ENCODE measurements at regions not wholly inside any gene's neighbourhood (a gene's known extent, or its start where the extent isn't known, plus 50 kb on each side); places are given as distances from the start of the nearest gene placed in this dataset.
"Not testable (repeated sequence)": the region's sequence is repeated elsewhere in the genome, so short reads cannot be mapped to it uniquely, and the experiment has no call there.

- H3K4me3 ChIP-seq (ENCODE audit: low read depth, low read length); DNase-seq (ENCODE audit: low read depth): not testable (repeated sequence)
Measured at GRCh38 chr1:146297781-146298574, 69.2 kb upstream of the NOTCH2NLA start.

GRCh38 chr1:146292940-146293936, 64.4 kb upstream of the NOTCH2NLA start:
- not testable (repeated sequence) for DNase-seq (ENCODE audit: low read depth); H3K4me3 ChIP-seq (ENCODE audit: low read depth, low read length)

GRCh38 chr1:146292424-146292823, 63.6 kb upstream of the NOTCH2NLA start:
- not testable (repeated sequence) for H3K4me3 ChIP-seq (ENCODE audit: low read depth, low read length); DNase-seq (ENCODE audit: low read depth)

GRCh38 chr1:146287881-146288280, 59.1 kb upstream of the NOTCH2NLA start:
- DNase-seq (ENCODE audit: low read depth); H3K4me3 ChIP-seq (ENCODE audit: low read depth, low read length): not testable (repeated sequence)

GRCh38 chr1:146284760-146285159, 55.9 kb upstream of the NOTCH2NLA start:
- H3K4me3 ChIP-seq (ENCODE audit: low read depth, low read length); DNase-seq (ENCODE audit: low read depth): not testable (repeated sequence)

GRCh38 chr1:146283527-146283880, 54.7 kb upstream of the NOTCH2NLA start:
- not testable (repeated sequence) for H3K4me3 ChIP-seq (ENCODE audit: low read depth, low read length); DNase-seq (ENCODE audit: low read depth)

- not testable (repeated sequence) for DNase-seq (ENCODE audit: low read depth); H3K4me3 ChIP-seq (ENCODE audit: low read depth, low read length)
Measured at GRCh38 chr1:146282807-146283526, 54.1 kb upstream of the NOTCH2NLA start.

- H3K4me3 ChIP-seq (ENCODE audit: low read depth, low read length); DNase-seq (ENCODE audit: low read depth): not testable (repeated sequence)
Measured at GRCh38 chr1:146281522-146281921, 52.7 kb upstream of the NOTCH2NLA start.

- DNase-seq (ENCODE audit: low read depth); H3K4me3 ChIP-seq (ENCODE audit: low read depth, low read length): not testable (repeated sequence)
Measured at GRCh38 chr1:146278758-146279157, 49.9 kb upstream of the NOTCH2NLA start.
